ENCODE measurements at regions not wholly inside any gene's neighbourhood (a gene's known extent, or its start where the extent isn't known, plus 50 kb on each side); places are given as distances from the start of the nearest gene placed in this dataset.
"Not testable (repeated sequence)": the region's sequence is repeated elsewhere in the genome, so short reads cannot be mapped to it uniquely, and the experiment has no call there.

GRCh38 chr12:47356129-47356700 lies 276.5 kb upstream of the AMIGO2 start:
- no peak overlapping the region for H3K27ac ChIP-seq
- no peak for DNase-seq (ENCODE audit: low read depth, low spot score)

- DNase-seq (ENCODE audit: low read depth, low spot score) = no peak
- H3K27ac ChIP-seq = no peak overlapping the region
Measured at GRCh38 chr12:47353508-47353907, 273.7 kb upstream of the AMIGO2 start.

DNA sequence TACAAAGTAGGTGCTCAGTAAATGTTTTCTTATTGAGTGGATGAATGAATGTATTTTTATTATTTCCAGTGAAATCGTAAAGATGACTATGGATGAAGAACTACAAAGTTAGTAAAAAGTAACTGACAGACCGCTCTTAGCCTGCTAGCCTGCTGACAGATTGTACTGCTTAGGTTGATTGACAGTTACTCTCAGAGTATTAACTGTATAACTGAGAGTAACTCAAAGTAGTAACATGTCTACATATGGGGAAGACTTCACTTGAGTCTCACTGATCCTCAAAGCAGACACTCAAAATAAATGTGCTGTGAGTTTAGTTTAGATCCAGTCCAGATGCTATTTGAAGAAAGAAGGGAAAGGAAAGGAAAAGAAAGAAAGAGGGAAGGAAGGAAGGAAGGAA lies 272.3 kb upstream of the AMIGO2 start:
- no peak overlapping the region for H3K27ac ChIP-seq

GRCh38 chr12:47351526-47351925 lies 271.8 kb upstream of the AMIGO2 start:
- DNase-seq (ENCODE audit: low read depth, low spot score) = no peak
- H3K27ac ChIP-seq = no peak overlapping the region

More for the DNA sequence above, 272.3 kb upstream of the AMIGO2 start:
- no peak for DNase-seq (ENCODE audit: low read depth, low spot score)

- no peak for DNase-seq (ENCODE audit: low read depth, low spot score)
- H3K27ac ChIP-seq = no peak overlapping the region
Measured at GRCh38 chr12:47350062-47350408, 270.3 kb upstream of the AMIGO2 start.

DNA sequence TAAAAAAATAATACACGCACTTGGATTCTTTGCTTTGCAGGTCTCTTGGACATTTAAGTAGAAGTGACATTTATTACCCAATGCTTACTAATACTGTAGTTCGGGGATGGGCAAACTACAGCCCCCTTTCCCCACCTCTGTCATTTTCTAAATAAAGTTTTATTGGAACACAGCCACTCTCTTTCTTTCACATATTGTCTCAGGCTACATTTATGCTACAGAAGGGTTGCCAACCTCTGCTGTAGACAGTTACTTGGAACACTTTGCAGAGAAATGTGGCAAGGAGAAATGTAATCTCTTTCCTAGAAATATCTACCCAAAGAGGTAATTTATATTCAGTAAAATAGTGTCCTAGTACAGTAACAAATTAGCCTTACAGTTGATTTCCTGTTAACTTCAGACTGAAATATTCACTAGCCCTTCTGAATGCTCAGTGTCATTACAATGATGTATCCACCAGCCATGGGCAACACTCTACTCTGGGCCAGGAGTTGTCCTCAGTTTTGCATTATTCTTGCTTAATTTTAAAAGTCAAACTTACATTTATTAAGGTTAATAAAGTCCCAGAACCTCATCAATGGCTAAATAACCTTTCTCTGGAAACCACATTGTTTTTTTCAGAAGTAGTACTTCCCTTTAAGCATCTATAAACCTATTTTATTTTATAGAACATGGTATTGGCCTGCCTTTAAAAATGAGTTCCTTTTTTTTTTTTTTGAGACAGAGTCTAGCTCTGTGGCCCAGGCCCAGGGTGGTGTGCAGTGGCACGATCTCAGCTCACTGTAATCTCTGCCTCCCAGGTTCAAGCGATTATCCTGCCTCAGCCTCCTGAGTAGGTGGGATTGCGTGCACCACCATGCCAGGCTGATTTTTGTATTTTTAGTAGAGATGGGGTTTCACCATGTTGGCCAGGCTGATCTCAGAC lies 269.6 kb upstream of the AMIGO2 start:
- no peak for DNase-seq (ENCODE audit: low read depth, low spot score)

GRCh38 chr12:47348206-47348605 lies 268.4 kb upstream of the AMIGO2 start:
- no peak overlapping the region for H3K27ac ChIP-seq
- no peak for DNase-seq (ENCODE audit: low read depth, low spot score)

More for the DNA sequence above, 269.6 kb upstream of the AMIGO2 start:
- no peak overlapping the region for H3K27ac ChIP-seq

DNA sequence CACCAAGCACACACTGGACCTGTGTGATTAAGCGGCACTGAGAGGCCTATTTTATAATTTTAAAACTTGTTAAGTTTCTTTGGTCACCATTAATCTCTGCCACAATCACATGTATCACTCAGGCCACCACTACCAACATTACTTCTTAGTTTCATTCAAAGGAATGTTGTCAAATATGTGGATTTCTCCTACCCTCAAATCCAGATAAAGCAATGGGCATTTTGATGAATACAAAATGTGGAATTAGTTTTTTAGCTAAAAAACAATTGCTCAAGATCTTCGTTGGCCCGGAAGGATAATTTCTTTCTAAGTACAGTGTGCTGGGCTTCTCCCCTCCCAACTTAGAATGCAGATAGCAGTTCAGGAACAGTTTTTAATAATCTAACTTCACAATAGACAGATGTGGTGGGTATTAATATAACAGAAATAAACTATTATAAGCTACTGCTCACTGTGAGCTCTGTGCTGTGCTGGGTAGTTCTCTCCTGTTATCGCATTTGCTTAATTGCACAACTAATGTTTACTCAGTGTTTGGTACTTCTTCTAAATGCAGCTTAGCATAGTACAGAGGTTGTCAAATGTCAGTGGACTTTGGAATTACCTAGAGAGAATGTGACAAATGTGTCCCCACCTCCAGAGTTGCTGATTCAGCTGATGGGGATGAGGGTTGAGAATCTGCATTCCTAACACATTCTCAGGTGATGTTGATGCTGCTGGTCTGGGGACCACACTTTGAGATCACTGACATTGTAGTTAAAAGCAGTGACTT lies 266.7 kb upstream of the AMIGO2 start:
- no peak for DNase-seq (ENCODE audit: low read depth, low spot score)
- no peak overlapping the region for H3K27ac ChIP-seq

DNA sequence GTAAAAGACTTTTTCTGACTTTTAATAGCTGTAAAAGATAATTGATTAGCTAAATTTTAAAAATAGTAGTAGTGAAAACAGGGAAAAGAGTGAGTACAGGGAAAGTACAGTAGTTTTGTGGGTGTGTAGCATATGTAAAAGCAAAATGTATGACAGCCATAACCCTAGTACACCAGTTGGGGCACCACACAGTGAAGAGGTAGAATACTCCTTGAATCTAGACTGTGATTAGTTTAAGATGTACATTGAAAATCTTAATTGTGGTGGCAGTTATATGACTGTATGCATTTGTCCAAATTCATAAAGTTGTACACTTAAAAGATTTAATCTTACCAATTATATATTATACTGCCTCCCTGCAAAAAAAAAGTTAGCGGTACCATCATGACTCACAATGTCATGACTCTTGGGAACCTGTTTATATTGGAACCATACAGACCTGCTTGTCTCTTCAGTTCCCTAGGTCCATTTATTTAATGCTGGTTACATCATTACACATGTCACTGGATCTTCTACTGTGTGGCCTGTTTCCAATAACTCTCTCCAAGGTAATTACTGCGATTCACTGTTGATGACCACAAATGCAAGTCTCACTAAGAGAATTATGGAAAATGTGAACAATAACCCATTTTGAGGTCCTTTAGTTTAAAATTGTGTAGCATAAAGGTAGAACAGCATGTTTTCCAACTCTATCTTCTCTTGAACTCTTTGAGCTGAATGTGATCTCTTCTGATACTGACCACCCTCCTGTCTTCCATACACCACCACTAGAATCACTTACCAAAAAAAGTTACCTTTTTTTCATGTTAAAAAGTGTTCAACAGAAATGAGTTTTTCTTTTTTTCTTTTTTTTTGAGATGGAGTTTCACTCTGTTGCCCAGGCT lies 264.2 kb upstream of the AMIGO2 start:
- no peak overlapping the region for H3K27ac ChIP-seq
- no peak for DNase-seq (ENCODE audit: low read depth, low spot score)

- no peak overlapping the region for H3K27ac ChIP-seq
- DNase-seq (ENCODE audit: low read depth, low spot score) = no peak
Measured at GRCh38 chr12:47340411-47341015, 260.8 kb upstream of the AMIGO2 start.

DNA sequence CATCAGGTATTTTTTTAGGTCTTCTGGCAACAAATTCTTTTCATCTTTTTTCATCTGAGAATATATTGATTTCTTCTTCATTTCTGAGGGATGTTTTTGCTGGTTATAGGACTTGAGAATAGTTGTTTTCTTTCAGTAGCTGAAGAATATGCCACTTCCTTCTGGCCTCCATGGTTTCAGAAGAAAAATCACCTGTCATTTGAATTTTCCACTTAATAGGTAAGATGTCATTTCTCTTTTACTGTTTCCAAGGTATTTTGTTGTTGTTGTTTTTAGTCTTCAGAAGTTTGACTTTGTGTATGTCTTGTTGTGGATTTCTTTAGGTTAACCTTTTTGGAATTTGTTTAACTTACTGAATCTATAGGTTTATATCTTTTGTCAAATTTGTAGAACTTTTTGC lies 257.8 kb upstream of the AMIGO2 start:
- DNase-seq (ENCODE audit: low read depth, low spot score) = no peak
- H3K27ac ChIP-seq = no peak overlapping the region

DNA sequence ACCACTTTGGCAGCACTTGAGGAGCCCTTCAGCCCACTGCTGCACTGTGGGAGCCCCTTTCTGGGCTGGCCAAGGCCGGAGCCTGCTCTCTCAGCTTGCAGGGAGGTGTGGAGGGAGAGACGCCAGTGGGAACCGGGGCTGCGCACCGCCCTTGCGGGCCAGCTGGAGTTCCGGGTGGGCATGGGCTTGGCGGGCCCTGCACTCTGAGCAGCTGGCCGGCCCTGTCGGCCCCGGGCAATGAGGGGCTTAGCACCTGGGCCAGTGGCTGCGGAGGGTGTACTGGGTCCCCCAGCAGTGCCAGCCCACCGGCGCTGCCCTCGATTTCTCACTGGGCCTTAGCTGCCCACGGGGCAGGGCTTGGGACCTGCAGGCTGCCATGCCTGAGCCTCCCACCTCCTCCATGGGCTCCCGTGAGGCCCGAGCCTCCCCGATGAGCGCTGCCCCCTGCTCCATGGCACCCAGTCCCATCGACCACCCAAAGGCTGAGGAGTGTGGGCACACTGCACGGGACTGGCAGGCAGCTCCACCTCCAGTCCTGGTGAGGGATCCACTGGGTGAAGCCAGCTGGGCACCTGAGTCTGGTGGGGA lies 253.6 kb upstream of the AMIGO2 start:
- H3K27ac ChIP-seq; DNase-seq (ENCODE audit: low read depth, low spot score): not testable (repeated sequence)

GRCh38 chr12:47328831-47329545 lies 249.2 kb upstream of the AMIGO2 start:
- DNase-seq (ENCODE audit: low read depth, low spot score) = peak; percentile 33
- peak overlapping the region; percentile 13 for H3K27ac ChIP-seq

DNA sequence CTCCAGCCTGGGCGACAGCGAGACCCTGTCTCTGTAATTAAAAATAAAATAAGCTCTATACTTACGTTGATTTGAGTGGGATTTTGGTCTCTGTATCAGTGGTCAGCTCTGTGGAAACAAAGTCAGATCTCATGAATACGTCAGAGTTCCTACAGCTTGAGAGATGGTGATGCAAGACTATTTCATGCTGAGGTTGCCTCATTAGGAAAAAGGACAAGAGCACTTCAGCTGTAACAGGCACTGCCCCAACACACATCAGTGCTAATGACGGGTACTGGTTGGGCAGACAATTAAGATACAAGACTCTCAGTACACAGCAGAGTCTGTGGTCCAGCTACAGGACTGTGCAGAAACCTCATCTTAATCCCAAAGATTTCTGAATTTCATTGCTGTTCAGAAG lies 246.4 kb upstream of the AMIGO2 start:
- H3K27ac ChIP-seq = no peak overlapping the region
- DNase-seq (ENCODE audit: low read depth, low spot score) = no peak

- no peak overlapping the region for H3K27ac ChIP-seq
- no peak for DNase-seq (ENCODE audit: low read depth, low spot score)
Measured at GRCh38 chr12:47323802-47324201, 244.0 kb upstream of the AMIGO2 start.

- DNase-seq (ENCODE audit: low read depth, low spot score) = no peak
- no peak overlapping the region for H3K27ac ChIP-seq
Measured at GRCh38 chr12:47321436-47321835, 241.7 kb upstream of the AMIGO2 start.

DNA sequence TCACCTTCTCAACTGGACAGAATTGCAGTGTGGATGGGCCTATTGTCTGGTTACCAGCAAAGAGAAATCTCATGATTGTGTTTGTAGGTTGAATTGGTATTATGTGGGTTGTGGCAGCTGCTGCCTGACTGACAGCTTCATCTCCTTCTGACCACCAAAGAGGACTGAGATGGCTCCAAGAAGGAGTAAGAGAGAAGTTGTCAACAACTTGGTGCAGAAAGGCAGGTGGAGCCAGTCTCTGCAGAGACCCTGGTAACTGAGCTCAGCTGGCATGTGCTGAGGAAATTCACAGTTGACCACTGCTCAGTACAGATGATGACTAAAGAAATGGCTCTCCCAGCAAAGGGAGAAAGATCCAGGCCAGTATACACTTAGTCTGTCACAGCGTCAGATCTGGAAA lies 240.0 kb upstream of the AMIGO2 start:
- no peak for DNase-seq (ENCODE audit: low read depth, low spot score)
- H3K27ac ChIP-seq = no peak overlapping the region

DNA sequence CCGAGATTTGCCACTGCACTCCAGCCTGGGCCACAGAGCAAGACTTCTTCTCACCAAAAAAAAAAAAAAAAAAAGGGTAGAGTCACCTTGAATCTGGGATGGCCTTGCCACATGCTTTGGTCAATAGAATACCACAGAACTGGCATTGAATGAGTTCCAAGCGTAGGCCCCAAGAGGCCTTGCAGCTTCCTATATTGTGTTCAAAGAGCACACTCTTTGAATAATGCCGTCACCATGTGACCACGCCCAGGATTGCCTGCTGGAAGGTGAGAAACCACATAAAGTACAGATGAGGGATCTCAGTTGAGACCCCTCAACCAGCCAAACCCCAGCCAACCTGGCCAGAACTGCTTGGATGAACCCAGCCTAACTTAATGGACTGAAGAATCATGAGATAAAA lies 239.2 kb upstream of the AMIGO2 start:
- no peak overlapping the region for H3K27ac ChIP-seq

More for the DNA sequence above, 239.2 kb upstream of the AMIGO2 start:
- no peak for DNase-seq (ENCODE audit: low read depth, low spot score)

Measured in epithelial cell of prostate (primary cell).